NCI-H146 (cell line): ENCODE measurements at regions not wholly inside any gene's neighbourhood (a gene's known extent, or its start where the extent isn't known, plus 50 kb on each side); places are given as distances from the start of the nearest gene placed in this dataset.
A peak's percentile ranks its signal among the peaks of the same experiment; 100 is the strongest.
"Not testable (repeated sequence)": the region's sequence is repeated elsewhere in the genome, so short reads cannot be mapped to it uniquely, and the experiment has no call there.

Source experiments
- DNase-seq: peaks from one replicate; lab custom pipeline; 2025; lab: John Stamatoyannopoulos, UW

DNA sequence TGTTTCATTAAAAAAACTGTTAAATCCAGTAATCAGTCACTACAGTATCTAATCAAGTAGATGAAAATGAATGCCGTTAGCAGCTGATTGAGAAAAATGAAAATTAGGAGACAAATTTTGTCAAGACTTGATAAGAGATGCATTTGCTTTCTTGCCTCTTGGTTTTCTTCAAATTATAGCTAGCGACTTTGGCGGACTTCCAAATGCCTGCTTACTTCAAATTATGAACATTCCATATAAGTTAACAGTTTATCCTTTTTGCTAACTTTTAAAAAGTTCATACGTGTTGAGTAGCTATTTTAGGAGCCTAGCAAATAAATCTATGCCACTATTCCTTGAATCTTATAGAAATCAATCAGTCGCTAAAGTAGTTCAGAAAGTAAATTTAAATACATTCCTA lies 58.8 kb downstream of the PPP4R3C start:
- no peak for DNase-seq

DNA sequence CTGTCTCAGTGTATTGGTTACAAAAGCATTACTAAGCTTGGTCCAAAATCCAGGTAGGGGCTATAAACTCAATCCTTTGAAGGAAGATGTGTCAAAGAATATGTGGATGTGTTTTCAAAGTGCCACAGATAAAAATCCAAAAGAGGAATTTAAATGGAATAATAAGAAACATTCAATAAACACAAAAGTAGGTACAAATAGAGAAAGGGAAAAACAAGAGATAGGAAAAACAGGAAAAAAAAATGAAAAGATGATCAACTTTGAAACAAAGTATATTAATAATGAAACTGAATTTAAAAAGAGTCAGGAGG lies 64.0 kb downstream of the PPP4R3C start:
- no peak for DNase-seq

DNA sequence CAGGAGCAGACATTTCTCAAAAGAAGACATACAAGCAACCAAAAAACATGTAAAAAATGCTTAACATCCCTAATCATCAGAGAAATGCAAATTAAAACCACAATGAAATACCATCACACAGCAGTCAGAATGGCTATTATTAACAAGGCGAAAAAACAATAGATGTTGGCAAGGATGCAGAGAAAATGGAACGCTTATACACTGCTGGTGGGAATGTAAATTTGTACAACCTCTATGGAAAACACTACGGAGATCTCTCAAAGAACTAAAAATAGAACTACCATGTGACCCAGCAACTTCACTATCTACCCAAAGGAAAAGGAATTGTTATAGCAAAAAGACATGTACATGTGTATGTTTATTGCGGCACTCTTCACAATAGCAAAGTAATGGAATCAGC lies 71.5 kb downstream of the PPP4R3C start:
- no peak for DNase-seq

DNA sequence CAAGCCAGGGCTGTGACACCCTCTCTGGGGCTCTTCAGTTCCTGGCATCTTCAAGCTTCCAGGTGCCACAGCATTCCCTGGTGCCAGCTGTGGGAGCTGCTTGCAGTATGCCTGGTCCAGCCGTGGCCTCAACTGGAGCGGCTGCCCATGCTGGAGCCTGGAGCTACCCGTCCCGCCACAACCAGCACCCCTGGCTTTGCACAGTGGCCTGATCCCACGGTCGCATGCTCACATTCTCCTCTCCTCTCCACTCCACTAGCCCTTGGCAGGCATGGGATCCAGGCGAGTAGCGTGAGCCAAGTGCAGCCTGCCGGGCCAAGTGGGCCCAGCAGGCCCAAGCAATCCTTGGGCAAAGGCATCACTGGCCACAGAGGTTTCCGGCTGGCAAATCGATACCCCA lies 81.7 kb downstream of the PPP4R3C start:
- no peak for DNase-seq

DNA sequence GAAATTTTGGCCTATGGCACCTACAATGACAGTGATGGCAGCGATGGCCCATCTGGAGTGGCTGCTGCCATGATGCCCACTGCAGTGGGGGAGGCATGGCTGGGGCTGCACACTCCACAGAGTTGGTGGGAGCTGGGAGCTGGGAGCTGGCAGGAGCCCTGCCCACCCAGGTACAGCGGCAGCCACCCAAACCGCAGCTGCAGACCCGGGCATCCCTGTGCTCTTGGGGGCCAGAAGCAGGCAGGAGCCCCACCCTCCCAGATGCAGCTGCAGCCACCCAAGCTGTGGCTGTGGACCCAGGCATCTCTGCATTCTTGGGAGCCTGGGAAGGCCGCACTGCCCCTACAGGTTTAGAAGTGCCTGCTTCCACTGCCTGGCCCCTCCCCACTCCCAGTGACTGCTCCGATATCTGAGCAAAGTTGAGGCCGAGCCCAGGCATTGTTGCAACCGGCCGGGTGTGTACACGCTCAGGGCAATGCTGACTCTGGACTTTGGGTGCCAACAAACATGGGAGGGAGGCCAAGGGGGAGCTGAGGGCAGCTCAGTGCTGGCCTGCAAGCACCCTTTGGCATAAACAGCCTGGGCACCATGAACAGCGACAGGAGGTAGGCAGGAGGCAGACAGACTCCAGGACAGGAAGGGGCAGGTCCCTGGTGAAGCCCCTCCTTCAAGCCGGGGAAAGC lies 82.8 kb downstream of the PPP4R3C start:
- DNase-seq = no peak

DNA sequence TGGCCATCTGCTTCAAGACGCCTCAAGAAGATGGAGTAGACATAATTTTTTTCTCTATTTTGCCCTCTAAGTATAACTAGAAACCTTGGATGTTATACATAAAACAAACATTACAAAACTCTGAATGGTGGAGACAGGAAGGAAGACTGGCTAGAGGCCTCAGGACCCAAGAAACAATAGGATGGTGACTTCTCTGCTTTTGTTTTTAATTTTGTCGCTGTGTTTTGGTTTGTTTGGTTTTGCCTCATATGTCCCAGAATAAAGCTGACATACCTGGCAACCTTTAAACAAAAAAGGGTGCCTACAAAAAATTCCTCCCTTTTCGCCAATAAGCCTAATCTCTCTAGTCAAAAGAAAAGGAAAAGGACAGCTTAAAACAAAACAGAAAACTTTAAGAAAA lies 109.1 kb downstream of the PPP4R3C start:
- no peak for DNase-seq

DNA sequence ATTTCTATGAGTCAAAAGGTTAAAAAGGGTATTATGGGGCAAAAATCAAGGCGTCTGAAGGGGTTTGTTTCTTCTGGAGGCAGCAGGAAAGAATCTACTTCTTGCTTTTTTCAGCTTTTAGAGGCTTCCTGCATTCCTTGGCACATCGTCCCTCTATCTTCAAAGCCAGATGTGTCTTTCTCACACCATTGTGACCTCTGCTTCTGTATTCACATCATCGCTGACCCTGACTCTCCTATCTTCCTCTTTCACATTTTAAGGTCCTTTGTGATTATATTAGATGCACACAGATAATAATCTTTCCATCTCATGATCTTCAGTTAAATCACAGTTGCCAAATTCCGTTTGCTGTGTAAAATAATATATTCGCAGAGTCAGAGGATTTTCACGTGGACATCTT lies 112.7 kb downstream of the PPP4R3C start:
- DNase-seq = no peak

DNA sequence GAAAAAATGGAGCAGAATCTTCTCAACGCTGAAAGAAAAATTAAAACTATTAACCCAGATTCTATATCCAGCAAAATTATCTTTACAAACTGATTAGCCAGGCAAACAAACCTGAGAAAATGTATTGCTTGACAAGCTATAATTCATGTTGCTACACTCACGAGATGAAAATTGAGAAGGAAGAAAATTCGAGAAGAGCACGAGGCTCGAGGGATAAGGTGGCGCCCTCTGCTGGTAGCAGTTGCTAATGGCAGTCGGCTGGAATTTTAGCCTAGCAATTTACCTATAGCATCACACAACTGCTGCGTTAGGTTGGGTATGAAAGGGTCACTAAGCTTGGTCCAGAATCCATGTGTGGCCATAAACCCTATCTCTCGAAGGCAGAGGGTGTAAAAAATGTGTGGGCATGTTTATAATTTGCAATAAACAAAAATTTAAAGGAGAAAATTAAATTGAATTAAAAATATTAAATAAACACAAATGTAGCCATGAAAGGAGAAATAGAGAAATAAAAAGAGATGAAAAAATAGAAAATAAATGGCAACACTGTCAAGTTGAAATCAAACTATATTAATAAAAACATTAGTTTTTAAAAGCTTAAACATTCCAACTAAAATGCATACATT lies 126.6 kb downstream of the PPP4R3C start:
- DNase-seq = no peak

DNA sequence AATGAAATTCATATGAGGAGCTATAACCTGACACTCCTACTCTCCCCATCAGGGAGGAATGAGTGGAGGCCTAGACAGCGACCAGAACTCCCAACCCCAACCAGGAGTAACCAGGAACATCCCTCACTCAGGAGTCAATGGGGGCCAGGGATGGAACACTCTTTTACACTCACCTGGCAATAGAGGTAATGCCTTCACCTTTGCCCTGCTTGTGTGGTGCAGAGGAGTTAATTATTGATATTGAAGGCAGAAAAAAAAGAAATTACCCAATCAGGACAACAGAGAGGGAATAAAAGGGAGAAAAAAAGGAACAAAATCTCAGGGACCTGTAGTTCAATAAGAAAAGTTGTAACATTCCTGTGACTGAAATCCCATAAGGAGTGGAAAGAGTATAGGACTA lies 141.5 kb downstream of the PPP4R3C start:
- DNase-seq = no peak

DNA sequence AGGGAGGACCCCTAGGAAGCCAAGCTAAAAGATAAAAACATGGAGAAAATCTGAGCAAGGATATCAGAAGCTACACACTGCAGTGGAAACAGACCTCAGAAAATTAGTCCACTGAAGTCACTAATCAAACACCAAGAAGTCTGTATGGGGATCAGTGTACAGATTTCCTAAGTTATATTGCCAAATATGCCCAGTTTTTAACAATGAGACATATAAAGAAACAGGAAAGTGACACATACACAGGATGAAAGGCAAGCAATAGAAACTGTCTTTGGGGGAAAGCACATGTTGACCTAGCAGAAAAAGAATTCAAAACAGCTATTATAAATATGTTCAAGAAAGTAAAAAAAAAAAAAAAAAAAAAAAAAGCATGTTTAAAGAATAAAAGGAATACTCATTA lies 153.7 kb downstream of the PPP4R3C start:
- no peak for DNase-seq

DNA sequence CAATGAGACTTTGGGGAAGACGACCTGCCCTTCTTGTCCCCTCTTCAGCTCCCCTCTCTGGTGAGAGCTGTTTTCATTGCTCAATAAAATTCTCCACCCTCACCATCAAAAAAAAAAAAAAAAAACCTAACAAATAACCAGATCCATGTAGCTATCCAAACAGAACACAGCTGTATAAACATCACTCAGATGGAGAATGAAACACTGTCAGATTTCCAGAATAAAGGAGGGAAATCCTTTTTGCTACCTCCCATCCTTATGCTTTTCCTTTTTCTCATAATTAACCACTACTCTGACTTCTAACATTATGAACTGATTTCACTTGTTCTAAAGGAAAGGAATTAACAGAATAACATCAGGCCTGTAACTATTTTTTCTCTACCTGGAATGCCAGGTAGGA lies 155.6 kb downstream of the PPP4R3C start:
- no peak for DNase-seq

DNA sequence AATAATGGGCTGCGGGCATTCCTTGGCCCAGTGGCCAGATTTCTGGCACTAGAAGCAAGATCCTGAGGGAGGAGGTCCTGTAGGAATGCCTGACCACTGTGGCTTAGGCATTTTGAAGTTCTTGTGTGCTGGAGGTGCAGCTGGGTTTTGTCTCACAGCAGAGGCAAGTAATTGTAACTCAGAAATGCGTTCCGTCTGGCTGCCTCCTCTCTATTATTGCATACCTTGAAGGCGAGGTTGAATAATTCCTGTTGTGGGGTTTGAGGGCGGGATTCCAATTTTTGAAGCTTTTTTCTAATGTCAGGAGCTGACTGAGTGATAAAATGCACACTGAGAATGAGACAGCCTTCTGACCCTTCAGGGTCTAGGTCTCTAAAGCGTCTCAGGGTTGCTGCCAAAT lies 170.6 kb downstream of the PPP4R3C start:
- not testable (repeated sequence) for DNase-seq

DNA sequence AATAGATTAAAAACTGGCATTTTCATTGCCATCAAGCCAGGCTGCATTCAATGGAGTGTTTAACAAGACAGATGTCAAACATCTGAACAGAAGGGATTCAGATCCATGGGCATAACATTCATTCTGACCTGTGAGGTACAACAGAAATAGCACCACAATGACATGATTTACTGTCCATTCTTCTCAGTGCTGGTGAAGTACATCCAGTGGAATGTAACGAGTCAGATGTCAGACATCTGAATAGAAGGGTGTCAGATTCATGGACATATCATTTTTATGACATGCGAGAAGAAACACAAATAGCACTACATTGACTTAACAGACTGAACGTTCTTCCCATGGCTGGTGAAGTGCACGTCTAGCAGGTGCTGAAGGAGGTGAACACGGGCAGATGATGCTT lies 186.4 kb downstream of the PPP4R3C start:
- DNase-seq = no peak

DNA sequence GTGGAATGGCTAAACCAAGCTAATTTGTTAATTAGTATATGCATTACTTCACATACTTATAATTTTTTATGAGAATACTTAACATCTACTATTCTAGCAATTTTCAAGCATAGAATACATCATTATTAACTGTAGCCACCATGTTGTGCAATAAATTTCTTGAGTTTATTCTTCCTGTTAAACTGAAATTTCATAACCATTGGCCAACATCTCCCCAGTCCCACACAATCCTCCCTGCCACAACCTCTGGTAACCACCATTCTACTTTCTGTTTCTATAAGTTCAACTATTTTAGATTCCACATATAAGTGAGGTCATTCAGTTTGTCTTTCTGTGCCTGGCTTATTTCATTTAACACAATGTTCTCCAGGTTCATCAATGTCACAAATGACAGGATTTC lies 208.5 kb downstream of the PPP4R3C start:
- no peak for DNase-seq

DNA sequence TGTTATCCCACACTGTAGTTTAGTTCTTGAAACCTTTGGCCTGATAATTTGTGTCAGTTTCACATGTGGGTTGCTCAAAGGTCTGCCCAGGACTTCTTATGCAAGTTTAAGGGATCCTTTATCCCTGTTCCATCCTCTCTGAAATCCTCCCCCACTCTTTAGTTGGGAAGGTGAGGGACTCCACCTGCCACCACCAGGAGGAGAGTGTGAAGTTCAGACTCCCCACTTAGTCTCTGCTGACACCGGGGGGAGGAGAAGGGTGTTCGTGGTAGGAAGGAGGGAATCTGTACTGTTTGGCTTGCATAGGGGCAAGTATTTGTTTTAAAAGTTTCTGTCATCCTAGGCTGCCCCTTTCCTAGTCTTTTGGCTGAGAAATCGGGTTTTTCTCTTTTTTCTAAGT lies 211.8 kb downstream of the PPP4R3C start:
- no peak for DNase-seq

DNA sequence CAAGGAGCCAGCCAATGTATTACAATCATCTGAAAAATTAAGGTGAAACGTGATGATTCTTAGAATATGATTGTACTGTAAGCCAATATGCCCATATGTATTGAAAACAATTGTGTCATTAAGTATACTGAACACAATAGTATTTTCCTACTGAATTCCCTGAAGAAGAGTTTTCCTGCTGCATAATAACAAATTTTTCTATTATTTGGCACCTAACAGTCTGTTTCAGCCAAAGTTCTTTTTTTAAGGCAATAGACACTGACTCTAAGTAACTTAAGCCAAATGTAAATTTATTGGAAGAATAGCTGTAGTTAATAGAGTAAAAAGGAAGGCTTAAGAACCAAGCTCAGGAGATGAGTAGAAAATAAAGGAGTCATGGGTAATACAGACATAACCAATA lies 220.6 kb downstream of the PPP4R3C start:
- no peak for DNase-seq

DNA sequence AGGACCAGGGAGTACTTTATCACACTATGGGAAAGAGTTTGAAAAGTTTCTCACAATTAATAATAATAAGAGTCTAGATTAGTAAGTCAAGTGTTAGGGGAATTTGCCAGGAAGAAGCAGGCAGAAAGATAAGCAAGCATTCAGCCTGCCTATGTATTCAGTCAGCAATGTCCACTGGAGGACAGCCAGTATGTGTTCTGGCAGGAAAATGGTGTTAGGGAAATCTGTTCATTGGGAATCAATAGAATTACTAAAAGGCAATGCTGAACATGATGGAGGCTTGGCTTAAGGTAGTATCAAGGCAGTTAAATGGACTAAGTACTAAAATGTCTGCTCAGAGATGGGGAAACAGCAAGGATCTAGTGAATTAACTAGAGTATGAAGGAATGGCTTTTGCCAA lies 221.2 kb downstream of the PPP4R3C start:
- no peak for DNase-seq

DNA sequence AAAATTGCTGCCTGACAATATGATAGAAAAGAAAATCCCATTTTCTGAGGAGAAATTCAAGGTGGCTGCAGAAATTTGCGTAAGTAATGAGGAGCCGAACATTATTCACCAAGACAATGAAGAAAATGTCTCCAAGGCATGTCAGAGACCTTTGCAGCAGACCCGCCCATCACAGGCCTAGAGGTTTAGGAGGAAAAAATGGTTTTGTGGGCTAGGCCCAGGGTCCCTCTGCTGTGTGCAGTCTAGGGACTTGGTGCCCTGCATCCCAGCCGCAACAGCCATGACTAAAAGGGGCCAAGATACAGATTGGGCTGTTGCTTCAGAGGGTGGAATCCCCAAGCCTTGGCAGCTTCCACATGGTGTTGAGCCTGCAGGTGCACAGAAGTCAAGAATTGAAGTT lies 223.1 kb downstream of the PPP4R3C start:
- DNase-seq = not testable (repeated sequence)

DNA sequence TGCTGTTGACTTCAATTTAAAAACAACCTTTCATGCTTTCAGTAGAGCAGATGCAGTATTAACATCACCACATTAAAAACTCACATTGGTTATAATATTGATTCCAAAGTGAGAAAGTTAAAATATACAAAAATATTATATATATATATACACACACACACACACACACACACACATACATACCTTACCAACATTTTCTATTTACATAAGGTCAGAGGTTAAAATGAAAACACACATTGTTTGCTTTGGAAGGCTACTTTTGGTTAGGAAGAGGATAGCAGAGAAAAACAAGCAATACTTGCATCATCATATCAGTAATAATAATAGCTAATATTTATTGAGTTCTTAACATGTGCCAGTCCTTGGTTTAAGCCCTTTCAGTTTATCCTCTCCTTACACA lies 226.5 kb downstream of the PPP4R3C start:
- DNase-seq = no peak

DNA sequence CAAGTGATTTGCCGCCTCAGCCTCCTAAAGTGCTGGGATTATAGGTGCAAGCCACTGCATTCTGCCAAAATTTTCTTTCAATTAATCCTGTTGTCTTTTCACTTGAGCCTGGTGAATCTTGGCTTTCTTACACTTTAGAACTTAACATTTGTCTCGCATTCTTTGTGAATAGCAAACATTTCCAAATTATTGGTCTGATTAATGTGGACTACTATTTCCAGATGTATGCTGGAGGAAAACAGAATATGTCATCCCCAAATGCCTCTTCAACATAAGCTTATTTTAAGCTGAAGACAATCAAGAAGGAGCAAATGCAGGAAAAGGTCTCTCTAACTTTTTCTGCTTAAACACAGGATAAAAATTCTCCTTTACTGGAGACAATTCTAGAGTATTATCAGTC lies 233.4 kb downstream of the PPP4R3C start:
- DNase-seq = no peak

DNA sequence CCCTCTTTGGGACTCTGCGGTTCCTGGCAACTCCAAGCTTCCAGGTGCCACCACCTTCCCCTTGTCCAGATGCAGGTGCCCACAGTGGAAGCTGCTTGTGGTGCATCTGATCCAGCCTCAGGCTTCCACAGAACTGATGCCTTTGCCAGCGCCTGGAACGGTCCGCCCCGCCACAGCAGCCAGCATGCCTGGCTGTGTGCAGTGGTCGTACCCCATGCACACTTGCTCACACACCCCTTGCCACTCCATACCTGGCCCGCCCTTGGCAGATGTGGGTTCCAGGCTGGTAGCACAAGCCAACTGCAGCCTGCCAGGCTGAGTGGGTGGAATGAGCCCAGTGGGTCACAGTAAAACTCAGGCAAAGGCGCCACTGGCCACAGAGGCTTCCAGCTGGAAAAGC lies 240.5 kb downstream of the PPP4R3C start:
- DNase-seq = no peak

DNA sequence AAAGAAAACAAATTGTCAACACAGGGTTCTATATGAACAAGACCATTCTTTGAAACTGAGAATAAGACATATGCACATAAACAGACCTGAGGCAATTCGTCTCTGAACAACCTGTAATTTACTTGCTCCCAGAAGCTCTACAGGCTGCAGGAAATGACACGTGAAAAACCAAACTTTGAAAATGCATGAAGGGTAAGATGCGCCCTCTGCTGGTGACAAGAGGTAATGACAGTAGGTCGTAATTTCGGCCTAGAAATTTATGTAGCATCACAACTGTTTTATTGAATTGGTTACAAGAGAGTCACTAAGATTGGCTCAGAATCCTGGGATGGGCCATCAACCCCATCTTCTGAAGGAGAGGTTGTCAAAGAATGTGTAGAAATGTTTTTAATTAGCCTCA lies 276.5 kb downstream of the PPP4R3C start:
- peak; percentile 13 for DNase-seq

DNA sequence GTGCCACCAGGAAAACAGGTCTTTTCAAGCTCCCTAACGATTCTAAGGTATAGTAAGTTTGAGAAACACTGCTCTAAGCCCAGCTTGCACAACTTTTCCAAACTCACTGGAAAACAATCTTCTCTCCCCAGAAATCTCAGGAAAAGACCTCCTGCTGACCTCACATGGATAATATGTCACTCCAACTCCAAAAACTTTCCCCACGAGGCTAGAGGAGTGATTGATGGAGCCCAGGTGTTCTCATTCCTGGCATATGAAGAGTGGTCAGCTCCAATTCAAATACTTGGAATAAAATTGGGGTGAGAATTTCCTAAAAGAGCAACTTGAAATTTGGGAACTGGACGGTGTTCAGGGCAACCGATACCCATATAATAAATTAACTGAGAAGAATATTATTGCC lies 299.9 kb downstream of the PPP4R3C start:
- no peak for DNase-seq

DNA sequence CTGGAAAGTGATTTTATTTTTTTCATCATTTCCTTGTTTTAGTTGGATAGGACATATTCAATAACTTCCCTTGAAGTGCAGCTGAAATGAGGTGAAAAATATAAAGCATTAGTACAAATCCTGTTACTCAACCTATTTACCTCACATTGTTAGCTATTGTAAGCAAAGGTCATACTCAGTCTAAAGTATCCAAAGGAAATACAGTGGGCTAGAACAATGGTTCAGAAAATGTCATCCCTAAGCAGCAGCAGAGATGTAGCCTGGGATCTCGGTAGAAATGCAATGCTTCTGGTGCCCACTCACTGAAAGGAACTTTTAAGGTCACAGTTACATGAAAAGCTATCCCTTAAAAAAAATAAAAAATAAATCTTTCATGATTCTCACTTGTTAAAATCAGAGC lies 300.6 kb downstream of the PPP4R3C start:
- no peak for DNase-seq
